OCI-LY1 (cell line): ENCODE measurements at regions not wholly inside any gene's neighbourhood (a gene's known extent, or its start where the extent isn't known, plus 50 kb on each side); places are given as distances from the start of the nearest gene placed in this dataset.

Experiments used
- CTCF ChIP-seq: fragments of 200-600 bp; sonication (generic), shearing (Covaris generic); IDR thresholded peaks from 2 replicates; pipeline ENCODE4 v1.5.1; 2017; ENCODE audit warnings: mild to moderate bottlenecking, antibody characterized with exemption, low read length, moderate library complexity, mixed read lengths
- EZH2 ChIP-seq: fragments of 200-600 bp; sonication (generic), shearing (Covaris generic); IDR thresholded peaks from 2 replicates; pipeline ENCODE4 v1.8.0; 2017; ENCODE audit warnings: borderline replicate concordance, mixed run types, mild to moderate bottlenecking, antibody characterized with exemption, low read length, moderate library complexity, mixed read lengths

- TF ChIP-seq CTCF (no peak), EZH2 (no peak)
Observed at GRCh38 chr2:176636401-176636800, 367.2 kb downstream of the MTX2 start.
